Fibroblast of lung (primary cell): ENCODE measurements at regions not wholly inside any gene's neighbourhood (a gene's known extent, or its start where the extent isn't known, plus 50 kb on each side); places are given as distances from the start of the nearest gene placed in this dataset.

Source experiments
- CTCF ChIP-seq, 2 donors: IDR thresholded peaks in 1 of 2; conservative IDR thresholded peaks in 1 of 2; 1 replicate in 1 of 2; 2 replicates in 1 of 2; pipeline ENCODE4 v1.5.1; 2011 to 2012; ENCODE audit warnings: low read length in 2 of 2, control low read depth in 1 of 2, inconsistent platforms in 1 of 2, low read depth in 1 of 2, mild to moderate bottlenecking in 1 of 2
- EZH2 ChIP-seq: IDR thresholded peaks from 2 replicates; pipeline ENCODE4 v1.5.1; 2012; ENCODE audit warnings: low read length, control low read depth, mild to moderate bottlenecking; ENCODE audit errors: missing control alignments

- TF ChIP-seq CTCF (conservative IDR thresholded peaks at IDR 0.05 in 1 of 2, IDR thresholded peaks at IDR 0.05 in 1 of 2; ENCODE audit: low read depth in 1 of 2, low read length in 2 of 2) (no peak), EZH2 (no peak)
These were observed 74.8 kb downstream of the SIK1 start for GRCh38 chr21:43352154-43352537.
